Suprapubic skin (tissue), 4 donors: ENCODE measurements at regions not wholly inside any gene's neighbourhood (a gene's known extent, or its start where the extent isn't known, plus 50 kb on each side); places are given as distances from the start of the nearest gene placed in this dataset.

Source experiments
- DNase-seq, 2 donors: peaks; one replicate each; pipeline ENCODE4 v3.0.0-alpha.2; 2019; ENCODE audit warnings: low spot score in 2 of 2
- H3K27ac ChIP-seq: fragments of 200-600 bp; sonication (generic); one replicate; pipeline ENCODE4 v1.5.1; 2019
- H3K27me3 ChIP-seq: fragments of 200-600 bp; sonication (generic); one replicate; pipeline ENCODE4 v1.5.1; 2019
- H3K36me3 ChIP-seq: fragments of 200-600 bp; sonication (generic); one replicate; pipeline ENCODE4 v1.5.1; 2019
- H3K4me1 ChIP-seq: fragments of 200-600 bp; sonication (generic); one replicate; pipeline ENCODE4 v1.5.1; 2019
- H3K4me3 ChIP-seq: fragments of 200-600 bp; sonication (generic); one replicate; pipeline ENCODE4 v1.5.1; 2019; ENCODE audit warnings: mild to moderate bottlenecking
- H3K9me3 ChIP-seq: fragments of 200-600 bp; sonication (generic); one replicate; pipeline ENCODE4 v1.5.1; 2019
- EP300 ChIP-seq: sonication (generic); formaldehyde crosslinking; IDR thresholded peaks from one replicate; pipeline ENCODE4 v1.6.1; 2017; ENCODE audit warnings: antibody characterized with exemption
- POLR2A ChIP-seq, 2 donors: fragments of 450-650 bp; IDR thresholded peaks; one replicate each; pipeline ENCODE4 v1.6.1; 2017; ENCODE audit warnings: antibody characterized with exemption in 2 of 2, mild to moderate bottlenecking in 2 of 2, moderate library complexity in 2 of 2
- POLR2AphosphoS5 ChIP-seq, 3 donors: sonication (generic); formaldehyde crosslinking; IDR thresholded peaks; one replicate each; pipeline ENCODE4 v1.6.1; 2017; ENCODE audit warnings: antibody characterized with exemption in 3 of 3
- WGBS: methylation state at CpG from one replicate; pipeline ENCODE4 v1.1.5; 2018; 5-methylcytosine and 5-hydroxymethylcytosine counted together
- TF ChIP-seq, protein P1 (sequence below), 2 donors: fragments of 200-600 bp in 1 of 2; fragments of 450-650 bp in 1 of 2; sonication (generic) in 1 of 2; IDR thresholded peaks; one replicate each; pipeline ENCODE4 v1.5.1; 2016 to 2019; ENCODE audit warnings: antibody characterized with exemption in 2 of 2, mild to moderate bottlenecking in 1 of 2, moderate library complexity in 1 of 2

GRCh38 chr17:13107676-13108235, 89.9 kb upstream of the ELAC2 start:
- no peak overlapping the region for H3K27ac ChIP-seq
- 86% methylated on average over 12 of the region's 12 CpGs for WGBS
- no peaks in the 10 kb centered on the region for H3K4me1 ChIP-seq
- TF ChIP-seq POLR2A (IDR thresholded peaks at IDR 0.05) (no peak), POLR2AphosphoS5 (IDR thresholded peaks at IDR 0.05) (no peak), EP300 (no peak)
- TF ChIP-seq, protein P1, sequence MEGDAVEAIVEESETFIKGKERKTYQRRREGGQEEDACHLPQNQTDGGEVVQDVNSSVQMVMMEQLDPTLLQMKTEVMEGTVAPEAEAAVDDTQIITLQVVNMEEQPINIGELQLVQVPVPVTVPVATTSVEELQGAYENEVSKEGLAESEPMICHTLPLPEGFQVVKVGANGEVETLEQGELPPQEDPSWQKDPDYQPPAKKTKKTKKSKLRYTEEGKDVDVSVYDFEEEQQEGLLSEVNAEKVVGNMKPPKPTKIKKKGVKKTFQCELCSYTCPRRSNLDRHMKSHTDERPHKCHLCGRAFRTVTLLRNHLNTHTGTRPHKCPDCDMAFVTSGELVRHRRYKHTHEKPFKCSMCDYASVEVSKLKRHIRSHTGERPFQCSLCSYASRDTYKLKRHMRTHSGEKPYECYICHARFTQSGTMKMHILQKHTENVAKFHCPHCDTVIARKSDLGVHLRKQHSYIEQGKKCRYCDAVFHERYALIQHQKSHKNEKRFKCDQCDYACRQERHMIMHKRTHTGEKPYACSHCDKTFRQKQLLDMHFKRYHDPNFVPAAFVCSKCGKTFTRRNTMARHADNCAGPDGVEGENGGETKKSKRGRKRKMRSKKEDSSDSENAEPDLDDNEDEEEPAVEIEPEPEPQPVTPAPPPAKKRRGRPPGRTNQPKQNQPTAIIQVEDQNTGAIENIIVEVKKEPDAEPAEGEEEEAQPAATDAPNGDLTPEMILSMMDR (IDR thresholded peaks at IDR 0.05), result no peak
- DNase-seq, result no peak
- H3K27me3 ChIP-seq, result no peaks in the 10 kb centered on the region
- no peaks in the 10 kb centered on the region for H3K36me3 ChIP-seq
- no peak overlapping the region for H3K4me3 ChIP-seq
- no peaks in the 10 kb centered on the region for H3K9me3 ChIP-seq

DNA sequence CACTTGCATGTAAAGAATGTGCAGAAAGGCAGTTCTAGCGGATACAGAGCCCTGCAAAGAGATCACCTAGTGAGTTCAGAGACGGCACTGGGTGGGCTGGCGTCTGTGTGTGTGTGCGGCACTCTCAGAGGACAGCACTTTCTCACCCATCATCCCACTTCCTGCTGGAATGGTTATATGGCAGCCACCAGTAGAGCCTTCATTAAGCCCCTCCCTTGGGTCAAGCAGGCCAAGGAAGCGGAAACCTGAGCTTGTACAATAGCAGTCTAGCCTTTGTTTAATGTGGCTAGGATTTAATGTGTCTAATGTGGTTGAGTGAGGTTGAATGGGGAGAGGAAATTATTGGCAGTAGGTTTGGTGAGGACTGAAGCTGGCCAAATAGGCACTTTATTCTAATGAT, 88.3 kb upstream of the ELAC2 start:
- Histone ChIP-seq H3K4me3 (no peak overlapping the region), H3K27ac (no peak overlapping the region), H3K27me3 (no peaks in the 10 kb centered on the region), H3K9me3 (no peaks in the 10 kb centered on the region), H3K36me3 (no peaks in the 10 kb centered on the region), H3K4me1 (no peaks in the 10 kb centered on the region)
- TF ChIP-seq, protein P1 (IDR thresholded peaks at IDR 0.05), result no peak
- TF ChIP-seq POLR2AphosphoS5 (IDR thresholded peaks at IDR 0.05) (no peak), POLR2A (IDR thresholded peaks at IDR 0.05) (no peak), EP300 (no peak)
- no peak for DNase-seq
- 84% methylated on average over 5 of the region's 5 CpGs for WGBS

DNA sequence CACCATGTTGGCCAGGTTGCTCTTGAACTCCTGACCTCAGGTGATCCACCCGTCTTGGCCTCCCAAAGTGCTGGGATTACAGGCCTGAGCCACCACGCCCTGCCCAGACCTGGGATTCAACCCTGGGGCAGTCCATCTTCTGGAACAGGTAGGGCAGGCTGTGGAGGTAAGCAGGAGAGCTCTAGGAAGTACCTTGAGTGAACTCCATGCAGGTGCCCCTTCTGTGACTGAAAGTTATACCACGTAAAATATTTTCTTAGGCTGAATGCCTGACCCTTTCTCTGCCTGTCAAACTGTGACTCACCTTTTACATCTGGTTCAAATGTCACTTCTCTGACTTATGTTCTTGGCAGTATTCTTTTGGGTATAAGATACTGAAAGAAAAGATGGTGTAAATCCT, 86.7 kb upstream of the ELAC2 start:
- Histone ChIP-seq H3K36me3 (no peaks in the 10 kb centered on the region), H3K27ac (no peak overlapping the region), H3K9me3 (no peaks in the 10 kb centered on the region), H3K27me3 (no peaks in the 10 kb centered on the region), H3K4me1 (no peaks in the 10 kb centered on the region), H3K4me3 (no peak overlapping the region)
- WGBS, result 88% methylated on average over 3 of the region's 3 CpGs
- DNase-seq, result no peak
- TF ChIP-seq POLR2A (IDR thresholded peaks at IDR 0.05) (no peak), POLR2AphosphoS5 (IDR thresholded peaks at IDR 0.05) (no peak), EP300 (no peak)
- TF ChIP-seq, protein P1 (IDR thresholded peaks at IDR 0.05), result no peak

DNA sequence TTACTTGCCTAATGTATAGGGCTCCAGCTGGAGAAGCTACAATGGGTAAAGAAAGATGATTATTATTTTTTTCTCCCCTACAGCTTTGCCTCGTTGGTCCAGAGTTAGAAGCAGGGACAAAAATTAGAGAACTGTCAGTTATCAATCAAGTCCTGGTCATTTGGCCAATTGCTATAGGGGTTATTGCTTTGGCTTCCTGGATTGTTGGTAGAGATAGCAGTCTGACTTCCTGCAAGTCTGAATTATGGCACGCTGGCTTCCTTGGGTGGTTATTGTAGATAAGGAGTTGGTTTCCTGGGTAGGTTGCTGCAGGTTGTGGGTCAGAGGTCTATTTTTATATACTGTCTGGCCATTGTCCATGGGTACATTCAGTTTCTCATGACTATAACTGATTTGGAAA, 84.7 kb upstream of the ELAC2 start:
- Histone ChIP-seq H3K36me3 (no peaks in the 10 kb centered on the region), H3K4me3 (no peak overlapping the region), H3K27me3 (no peaks in the 10 kb centered on the region), H3K9me3 (no peaks in the 10 kb centered on the region), H3K4me1 (no peaks in the 10 kb centered on the region), H3K27ac (no peak overlapping the region)
- 52% methylated on average over 2 of the region's 2 CpGs for WGBS
- no peak for DNase-seq
- TF ChIP-seq EP300 (no peak), POLR2A (IDR thresholded peaks at IDR 0.05) (no peak), POLR2AphosphoS5 (IDR thresholded peaks at IDR 0.05) (no peak)
- TF ChIP-seq, protein P1 (IDR thresholded peaks at IDR 0.05), result no peak

- H3K4me1 ChIP-seq, result no peaks in the 10 kb centered on the region
- TF ChIP-seq, protein P1 (IDR thresholded peaks at IDR 0.05), result no peak
- TF ChIP-seq POLR2A (IDR thresholded peaks at IDR 0.05) (no peak), EP300 (no peak), POLR2AphosphoS5 (IDR thresholded peaks at IDR 0.05) (no peak)
- no peaks in the 10 kb centered on the region for H3K9me3 ChIP-seq
- 77% methylated on average over 9 of the region's 9 CpGs for WGBS
- no peak overlapping the region for H3K27ac ChIP-seq
- H3K27me3 ChIP-seq, result no peaks in the 10 kb centered on the region
- H3K36me3 ChIP-seq, result no peaks in the 10 kb centered on the region
- no peak for DNase-seq
- H3K4me3 ChIP-seq, result no peak overlapping the region
Observed at GRCh38 chr17:13099926-13100325, 82.1 kb upstream of the ELAC2 start.
